Hepatocyte (in vitro differentiated cells): ENCODE measurements at regions not wholly inside any gene's neighbourhood (a gene's known extent, or its start where the extent isn't known, plus 50 kb on each side); places are given as distances from the start of the nearest gene placed in this dataset.

Source experiments
- DNase-seq: peaks from one replicate; pipeline ENCODE4 v3.0.0-alpha.2; 2016; ENCODE audit warnings: low spot score
- H2AFZ ChIP-seq: fragments of 200-600 bp; sonication (generic); 2 replicates; pipeline ENCODE4 v1.6.0; 2016; ENCODE audit warnings: antibody characterized with exemption, mild to moderate bottlenecking
- H3K27ac ChIP-seq: fragments of 200-600 bp; sonication (generic); 2 replicates; pipeline ENCODE4 v1.5.1; 2016; ENCODE audit warnings: mild to moderate bottlenecking
- H3K27me3 ChIP-seq: fragments of 200-600 bp; sonication (generic); 2 replicates; pipeline ENCODE4 v1.6.1; 2016
- H3K36me3 ChIP-seq: fragments of 200-600 bp; sonication (generic); replicated peaks from 2 replicates; pipeline ENCODE4 v1.5.1; 2016; ENCODE audit warnings: low read depth; ENCODE audit not compliant: insufficient read depth
- H3K4me1 ChIP-seq: fragments of 200-600 bp; sonication (generic); 2 replicates; pipeline ENCODE4 v1.5.1; 2016; ENCODE audit warnings: mild to moderate bottlenecking, moderate library complexity; ENCODE audit not compliant: insufficient read depth
- H3K4me2 ChIP-seq: fragments of 200-600 bp; sonication (generic); 2 replicates; pipeline ENCODE4 v1.6.0; 2016
- H3K4me3 ChIP-seq: fragments of 200-600 bp; sonication (generic); 2 replicates; pipeline ENCODE4 v1.5.1; 2016; ENCODE audit warnings: mild to moderate bottlenecking
- H3K79me2 ChIP-seq: fragments of 200-600 bp; sonication (generic); 2 replicates; pipeline ENCODE4 v1.6.0; 2017; ENCODE audit warnings: mild to moderate bottlenecking
- H3K9me2 ChIP-seq: fragments of 200-600 bp; sonication (generic); replicated peaks from 2 replicates; pipeline ENCODE4 v1.6.0; 2017; ENCODE audit warnings: mild to moderate bottlenecking; ENCODE audit not compliant: insufficient read depth
- H3K9me3 ChIP-seq: fragments of 200-600 bp; sonication (generic); 2 replicates; pipeline ENCODE4 v1.5.1; 2016; ENCODE audit warnings: low read depth, mild to moderate bottlenecking
- H4K20me1 ChIP-seq: fragments of 200-600 bp; sonication (generic); 2 replicates; pipeline ENCODE4 v1.6.0; 2016; ENCODE audit warnings: mild to moderate bottlenecking; ENCODE audit not compliant: insufficient read depth, poor library complexity, severe bottlenecking
- EZH2 ChIP-seq: fragments of 200-600 bp; sonication (generic); IDR thresholded peaks from 2 replicates; pipeline ENCODE4 v1.6.1; 2016; ENCODE audit warnings: antibody characterized with exemption, mild to moderate bottlenecking, borderline replicate concordance
- EZH2phosphoT487 ChIP-seq: fragments of 200-600 bp; sonication (generic); IDR thresholded peaks from one replicate; pipeline ENCODE4 v1.6.1; 2018; ENCODE audit warnings: antibody characterized with exemption, mild to moderate bottlenecking, low read depth, moderate library complexity; ENCODE audit not compliant: unreplicated experiment, severe bottlenecking
- WGBS: methylation state at CpG from one replicate; pipeline ENCODE4 v1.1.6; 2016; ENCODE audit warnings: low lambda C conversion rate; ENCODE audit errors: missing lambda C conversion rate; 5-methylcytosine and 5-hydroxymethylcytosine counted together
- TF ChIP-seq, protein P1 (sequence below): fragments of 200-600 bp; sonication (generic); IDR thresholded peaks from 2 replicates; pipeline ENCODE4 v1.5.1; 2016; ENCODE audit warnings: antibody characterized with exemption, mild to moderate bottlenecking; ENCODE audit not compliant: poor library complexity

- no peak for DNase-seq
- Histone ChIP-seq H3K36me3 (no peaks in the 10 kb centered on the region), H3K4me3 (no peak overlapping the region), H3K4me2 (no peak overlapping the region), H3K9me2 (no peaks in the 10 kb centered on the region), H3K27me3 (no peaks in the 10 kb centered on the region), H3K79me2 (no peaks in the 10 kb centered on the region), H3K9me3 (no peaks in the 10 kb centered on the region), H2AFZ (no peak overlapping the region), H3K27ac (no peak overlapping the region), H3K4me1 (no peaks in the 10 kb centered on the region), H4K20me1 (no peaks in the 10 kb centered on the region)
- TF ChIP-seq EZH2phosphoT487 = no peak
- no peak for TF ChIP-seq EZH2
- TF ChIP-seq, protein P1, sequence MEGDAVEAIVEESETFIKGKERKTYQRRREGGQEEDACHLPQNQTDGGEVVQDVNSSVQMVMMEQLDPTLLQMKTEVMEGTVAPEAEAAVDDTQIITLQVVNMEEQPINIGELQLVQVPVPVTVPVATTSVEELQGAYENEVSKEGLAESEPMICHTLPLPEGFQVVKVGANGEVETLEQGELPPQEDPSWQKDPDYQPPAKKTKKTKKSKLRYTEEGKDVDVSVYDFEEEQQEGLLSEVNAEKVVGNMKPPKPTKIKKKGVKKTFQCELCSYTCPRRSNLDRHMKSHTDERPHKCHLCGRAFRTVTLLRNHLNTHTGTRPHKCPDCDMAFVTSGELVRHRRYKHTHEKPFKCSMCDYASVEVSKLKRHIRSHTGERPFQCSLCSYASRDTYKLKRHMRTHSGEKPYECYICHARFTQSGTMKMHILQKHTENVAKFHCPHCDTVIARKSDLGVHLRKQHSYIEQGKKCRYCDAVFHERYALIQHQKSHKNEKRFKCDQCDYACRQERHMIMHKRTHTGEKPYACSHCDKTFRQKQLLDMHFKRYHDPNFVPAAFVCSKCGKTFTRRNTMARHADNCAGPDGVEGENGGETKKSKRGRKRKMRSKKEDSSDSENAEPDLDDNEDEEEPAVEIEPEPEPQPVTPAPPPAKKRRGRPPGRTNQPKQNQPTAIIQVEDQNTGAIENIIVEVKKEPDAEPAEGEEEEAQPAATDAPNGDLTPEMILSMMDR = no peak
- 93% methylated on average over 1 of the region's 1 CpG for WGBS
These were observed 254.2 kb downstream of the ETNK1 start for GRCh38 chr12:22879203-22879602.

DNA sequence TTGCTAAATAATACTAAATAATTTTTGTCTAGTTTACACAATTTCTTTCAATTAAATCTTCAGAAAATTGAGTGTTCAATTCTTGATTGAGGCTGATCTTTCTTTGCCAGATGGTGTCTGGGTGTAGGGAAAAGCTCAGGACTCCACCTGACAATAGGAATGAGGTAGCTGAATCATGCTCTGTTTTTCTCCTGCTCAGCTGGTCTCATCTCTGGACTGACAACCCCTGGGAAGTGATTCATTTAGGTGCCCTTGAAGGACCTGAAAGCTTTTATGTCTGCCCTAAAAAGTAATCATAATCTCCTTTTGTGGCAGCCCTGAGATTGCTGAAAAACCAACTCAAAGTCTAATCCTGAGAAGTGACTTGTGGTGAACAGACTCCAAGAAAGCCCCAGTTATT lies 255.4 kb downstream of the ETNK1 start:
- Histone ChIP-seq H3K36me3 (no peaks in the 10 kb centered on the region), H2AFZ (no peak overlapping the region), H3K27ac (no peak overlapping the region), H4K20me1 (no peaks in the 10 kb centered on the region), H3K4me1 (no peaks in the 10 kb centered on the region), H3K9me3 (no peaks in the 10 kb centered on the region), H3K27me3 (no peaks in the 10 kb centered on the region), H3K4me2 (no peak overlapping the region), H3K4me3 (no peak overlapping the region), H3K9me2 (no peaks in the 10 kb centered on the region), H3K79me2 (no peaks in the 10 kb centered on the region)
- TF ChIP-seq EZH2phosphoT487 (no peak), EZH2 (no peak)
- TF ChIP-seq, protein P1 = no peak
- no peak for DNase-seq

- 73% methylated on average over 6 of the region's 6 CpGs for WGBS
- no peaks in the 10 kb centered on the region for H3K9me2 ChIP-seq
These were observed 255.8 kb downstream of the ETNK1 start for GRCh38 chr12:22880807-22881206.

DNA sequence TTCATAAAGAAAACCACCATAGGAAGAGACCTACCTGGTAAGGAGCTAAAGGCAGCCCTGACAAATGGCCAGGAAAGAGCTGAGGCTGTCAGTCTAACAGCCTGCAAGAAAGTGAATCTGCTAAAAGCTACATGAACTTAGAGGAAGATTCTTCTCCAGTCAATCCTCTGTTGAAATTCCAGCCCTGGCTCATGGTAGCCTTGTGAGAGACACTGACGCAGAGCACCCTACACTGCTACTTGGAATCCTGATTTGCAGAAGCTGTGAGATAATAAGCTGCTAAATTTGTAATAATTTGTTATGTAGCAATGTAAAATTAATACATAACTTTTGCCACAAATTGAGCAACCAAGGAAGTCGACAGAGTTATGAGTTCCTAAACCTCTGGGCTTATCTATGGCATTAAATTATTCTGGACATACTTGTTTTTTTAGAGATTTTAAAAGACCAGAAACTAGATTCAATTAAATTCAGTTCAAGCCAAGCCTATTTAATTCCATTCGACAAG lies 257.0 kb downstream of the ETNK1 start:
- no peaks in the 10 kb centered on the region for H3K4me1 ChIP-seq
- H3K4me3 ChIP-seq = no peak overlapping the region
- H3K27me3 ChIP-seq = no peaks in the 10 kb centered on the region
- H3K79me2 ChIP-seq = no peaks in the 10 kb centered on the region
- no peak for DNase-seq
- no peaks in the 10 kb centered on the region for H3K36me3 ChIP-seq
- no peaks in the 10 kb centered on the region for H3K9me2 ChIP-seq
- H3K4me2 ChIP-seq = no peak overlapping the region
- no peaks in the 10 kb centered on the region for H4K20me1 ChIP-seq
- 74% methylated on average over 3 of the region's 3 CpGs for WGBS
- no peak overlapping the region for H2AFZ ChIP-seq
- H3K27ac ChIP-seq = no peak overlapping the region
- TF ChIP-seq EZH2phosphoT487 = no peak
- TF ChIP-seq EZH2 = no peak
- TF ChIP-seq, protein P1 = no peak
- H3K9me3 ChIP-seq = no peaks in the 10 kb centered on the region

More at GRCh38 chr12:22880807-22881206, 255.8 kb downstream of the ETNK1 start:
- Histone ChIP-seq H4K20me1 (no peaks in the 10 kb centered on the region), H3K36me3 (no peaks in the 10 kb centered on the region), H3K79me2 (no peaks in the 10 kb centered on the region), H3K27ac (no peak overlapping the region), H3K4me1 (no peaks in the 10 kb centered on the region), H3K4me2 (no peak overlapping the region), H3K4me3 (no peak overlapping the region), H3K27me3 (no peaks in the 10 kb centered on the region), H3K9me3 (no peaks in the 10 kb centered on the region), H2AFZ (no peak overlapping the region)
- DNase-seq = no peak
- TF ChIP-seq, protein P1 = no peak
